Mesothelial cell of epicardium (in vitro differentiated cells): ENCODE measurements at regions not wholly inside any gene's neighbourhood (a gene's known extent, or its start where the extent isn't known, plus 50 kb on each side); places are given as distances from the start of the nearest gene placed in this dataset.

ENCODE experiments used
- DNase-seq, 2 experiments: peaks; one replicate each; pipeline ENCODE4 v3.0.0; 2021; ENCODE audit warnings: low spot score in 2 of 2; ENCODE audit not compliant: unreplicated experiment in 2 of 2
- H3K27ac Mint-ChIP-seq: 2 replicates; pipeline ENCODE4 v1.8.0; 2021; ENCODE audit warnings: mixed read lengths
- H3K27me3 Mint-ChIP-seq: 2 replicates; pipeline ENCODE4 v1.8.0; 2021; ENCODE audit warnings: low read depth, mixed read lengths
- H3K36me3 Mint-ChIP-seq: 2 replicates; pipeline ENCODE4 v1.8.0; 2021; ENCODE audit warnings: mixed read lengths
- H3K4me1 Mint-ChIP-seq: 2 replicates; pipeline ENCODE4 v1.8.0; 2021; ENCODE audit warnings: mixed read lengths
- H3K4me3 Mint-ChIP-seq: 2 replicates; pipeline ENCODE4 v1.8.0; 2021; ENCODE audit warnings: mild to moderate bottlenecking, moderate library complexity, mixed read lengths
- H3K9me3 Mint-ChIP-seq: 2 replicates; pipeline ENCODE4 v1.8.0; 2021; ENCODE audit warnings: mixed read lengths
- CTCF ChIP-seq: fragments of 200-600 bp; sonication (generic); IDR thresholded peaks from one replicate; pipeline ENCODE4 v1.5.0; 2021; ENCODE audit warnings: antibody characterized with exemption; ENCODE audit not compliant: unreplicated experiment

GRCh38 chr15:97881346-97881965 is 79.0 kb upstream of the ARRDC4 start:
- no peak overlapping the region for H3K4me3 Mint-ChIP-seq
- H3K9me3 Mint-ChIP-seq: no peaks in the 10 kb centered on the region
- H3K4me1 Mint-ChIP-seq: no peaks in the 10 kb centered on the region
- peaks cover 50% of the 10 kb centered on the region for H3K27me3 Mint-ChIP-seq
- H3K27ac Mint-ChIP-seq: no peak overlapping the region
- H3K36me3 Mint-ChIP-seq: no peaks in the 10 kb centered on the region
- no peak for DNase-seq
- TF ChIP-seq CTCF: no peak

GRCh38 chr15:97884513-97885131 is 75.9 kb upstream of the ARRDC4 start:
- Mint-ChIP-seq H3K4me3 (no peak overlapping the region), H3K4me1 (no peaks in the 10 kb centered on the region), H3K9me3 (no peaks in the 10 kb centered on the region), H3K36me3 (no peaks in the 10 kb centered on the region), H3K27me3 (peaks cover 71% of the 10 kb centered on the region), H3K27ac (no peak overlapping the region)
- no peak for TF ChIP-seq CTCF
- DNase-seq: no peak

- no peak for TF ChIP-seq CTCF
- Mint-ChIP-seq H3K4me3 (no peak overlapping the region), H3K4me1 (no peaks in the 10 kb centered on the region), H3K9me3 (no peaks in the 10 kb centered on the region), H3K27ac (no peak overlapping the region), H3K27me3 (peaks cover 65% of the 10 kb centered on the region), H3K36me3 (no peaks in the 10 kb centered on the region)
- DNase-seq: no peak
Observed at GRCh38 chr15:97890307-97890706, 70.2 kb upstream of the ARRDC4 start.

- no peak for TF ChIP-seq CTCF
- no peaks in the 10 kb centered on the region for H3K36me3 Mint-ChIP-seq
- no peak overlapping the region for H3K4me3 Mint-ChIP-seq
- H3K27me3 Mint-ChIP-seq: peaks cover 63% of the 10 kb centered on the region
- H3K27ac Mint-ChIP-seq: no peak overlapping the region
- H3K9me3 Mint-ChIP-seq: no peaks in the 10 kb centered on the region
- no peaks in the 10 kb centered on the region for H3K4me1 Mint-ChIP-seq
- no peak for DNase-seq
Observed at GRCh38 chr15:97892167-97892938, 68.2 kb upstream of the ARRDC4 start.

GRCh38 chr15:97893967-97894366 is 66.5 kb upstream of the ARRDC4 start:
- Mint-ChIP-seq H3K36me3 (no peaks in the 10 kb centered on the region), H3K27me3 (peaks cover 48% of the 10 kb centered on the region), H3K27ac (no peak overlapping the region), H3K9me3 (no peaks in the 10 kb centered on the region), H3K4me3 (no peak overlapping the region), H3K4me1 (no peaks in the 10 kb centered on the region)
- DNase-seq: no peak
- TF ChIP-seq CTCF: no peak
